ENCODE measurements at regions not wholly inside any gene's neighbourhood (a gene's known extent, or its start where the extent isn't known, plus 50 kb on each side); places are given as distances from the start of the nearest gene placed in this dataset.

DNA sequence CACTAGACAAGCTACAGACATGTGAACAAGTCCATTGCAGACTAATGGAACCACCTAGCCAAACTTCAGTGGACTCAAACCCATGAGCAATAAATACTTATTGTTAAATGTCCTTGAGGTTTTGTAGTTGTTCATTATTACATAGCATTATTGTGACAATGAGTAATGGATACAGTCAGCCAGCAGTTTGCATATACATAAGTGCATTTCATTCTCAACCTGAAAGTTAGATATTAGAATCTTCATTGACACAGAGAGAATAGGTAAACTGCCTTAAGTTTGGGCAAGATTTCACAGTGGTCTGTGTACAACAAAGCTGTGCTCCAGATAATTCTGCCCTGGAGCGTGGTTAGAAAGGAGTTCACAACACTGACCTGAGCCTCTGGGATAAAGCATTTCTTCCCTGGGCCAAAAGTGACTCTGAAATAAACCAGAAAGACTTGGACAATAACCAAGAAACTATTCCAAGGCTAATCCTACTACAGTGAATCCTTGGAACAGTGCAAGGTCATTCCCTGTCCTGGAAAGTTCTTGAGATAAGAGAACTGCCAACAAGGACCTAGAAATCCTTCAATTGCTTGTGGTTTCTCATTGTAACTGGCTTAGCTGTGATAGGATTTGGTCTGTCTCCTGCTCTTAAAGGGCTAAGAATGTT, 225.5 kb upstream of the STT3B start:
- DNase-seq (ENCODE audit: low read depth), result no peak
- H3K4me3 ChIP-seq (ENCODE audit: low read depth, low read length), result no peak overlapping the region
- TF ChIP-seq MYC (IDR thresholded peaks at IDR 0.05; ENCODE audit: low read depth, low read length) (no peak), MAX (IDR thresholded peaks at IDR 0.05; ENCODE audit: low read depth, low read length) (no peak), POLR2A (IDR thresholded peaks at IDR 0.05; ENCODE audit: extremely low read depth, insufficient read length) (no peak)
- TF ChIP-seq, protein P1, sequence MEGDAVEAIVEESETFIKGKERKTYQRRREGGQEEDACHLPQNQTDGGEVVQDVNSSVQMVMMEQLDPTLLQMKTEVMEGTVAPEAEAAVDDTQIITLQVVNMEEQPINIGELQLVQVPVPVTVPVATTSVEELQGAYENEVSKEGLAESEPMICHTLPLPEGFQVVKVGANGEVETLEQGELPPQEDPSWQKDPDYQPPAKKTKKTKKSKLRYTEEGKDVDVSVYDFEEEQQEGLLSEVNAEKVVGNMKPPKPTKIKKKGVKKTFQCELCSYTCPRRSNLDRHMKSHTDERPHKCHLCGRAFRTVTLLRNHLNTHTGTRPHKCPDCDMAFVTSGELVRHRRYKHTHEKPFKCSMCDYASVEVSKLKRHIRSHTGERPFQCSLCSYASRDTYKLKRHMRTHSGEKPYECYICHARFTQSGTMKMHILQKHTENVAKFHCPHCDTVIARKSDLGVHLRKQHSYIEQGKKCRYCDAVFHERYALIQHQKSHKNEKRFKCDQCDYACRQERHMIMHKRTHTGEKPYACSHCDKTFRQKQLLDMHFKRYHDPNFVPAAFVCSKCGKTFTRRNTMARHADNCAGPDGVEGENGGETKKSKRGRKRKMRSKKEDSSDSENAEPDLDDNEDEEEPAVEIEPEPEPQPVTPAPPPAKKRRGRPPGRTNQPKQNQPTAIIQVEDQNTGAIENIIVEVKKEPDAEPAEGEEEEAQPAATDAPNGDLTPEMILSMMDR (IDR thresholded peaks at IDR 0.05; ENCODE audit: low read depth, low read length), result no peak

- no peak for DNase-seq (ENCODE audit: low read depth)
- H3K4me3 ChIP-seq (ENCODE audit: low read depth, low read length), result no peak overlapping the region
- TF ChIP-seq MAX (IDR thresholded peaks at IDR 0.05; ENCODE audit: low read depth, low read length) (no peak), POLR2A (IDR thresholded peaks at IDR 0.05; ENCODE audit: extremely low read depth, insufficient read length) (no peak), MYC (IDR thresholded peaks at IDR 0.05; ENCODE audit: low read depth, low read length) (no peak)
- TF ChIP-seq, protein P1 (IDR thresholded peaks at IDR 0.05; ENCODE audit: low read depth, low read length), result no peak
Measured at GRCh38 chr3:31311559-31311958, 221.2 kb upstream of the STT3B start.

- DNase-seq (ENCODE audit: low read depth), result peak; percentile 85
- TF ChIP-seq MAX (IDR thresholded peaks at IDR 0.05; ENCODE audit: low read depth, low read length), result no peak
- TF ChIP-seq MYC (IDR thresholded peaks at IDR 0.05; ENCODE audit: low read depth, low read length), result no peak
- TF ChIP-seq, protein P1 (IDR thresholded peaks at IDR 0.05; ENCODE audit: low read depth, low read length), result no peak
- TF ChIP-seq POLR2A (IDR thresholded peaks at IDR 0.05; ENCODE audit: extremely low read depth, insufficient read length), result no peak
- no peak overlapping the region for H3K4me3 ChIP-seq (ENCODE audit: low read depth, low read length)
Measured at GRCh38 chr3:31312400-31312799, 220.3 kb upstream of the STT3B start.

- no peak for DNase-seq (ENCODE audit: low read depth)
- TF ChIP-seq MAX (IDR thresholded peaks at IDR 0.05; ENCODE audit: low read depth, low read length) (no peak), MYC (IDR thresholded peaks at IDR 0.05; ENCODE audit: low read depth, low read length) (no peak), POLR2A (IDR thresholded peaks at IDR 0.05; ENCODE audit: extremely low read depth, insufficient read length) (no peak)
- TF ChIP-seq, protein P1 (IDR thresholded peaks at IDR 0.05; ENCODE audit: low read depth, low read length), result no peak
- no peak overlapping the region for H3K4me3 ChIP-seq (ENCODE audit: low read depth, low read length)
Measured at GRCh38 chr3:31314258-31314657, 218.5 kb upstream of the STT3B start.

- no peak for DNase-seq (ENCODE audit: low read depth)
- TF ChIP-seq POLR2A (IDR thresholded peaks at IDR 0.05; ENCODE audit: extremely low read depth, insufficient read length) (no peak), MAX (IDR thresholded peaks at IDR 0.05; ENCODE audit: low read depth, low read length) (no peak), MYC (IDR thresholded peaks at IDR 0.05; ENCODE audit: low read depth, low read length) (no peak)
- TF ChIP-seq, protein P1 (IDR thresholded peaks at IDR 0.05; ENCODE audit: low read depth, low read length), result no peak
- no peak overlapping the region for H3K4me3 ChIP-seq (ENCODE audit: low read depth, low read length)
Measured at GRCh38 chr3:31319332-31319731, 213.4 kb upstream of the STT3B start.
